ENCODE measurements at regions not wholly inside any gene's neighbourhood (a gene's known extent, or its start where the extent isn't known, plus 50 kb on each side); places are given as distances from the start of the nearest gene placed in this dataset.
"Not testable (repeated sequence)": the region's sequence is repeated elsewhere in the genome, so short reads cannot be mapped to it uniquely, and the experiment has no call there.

DNA sequence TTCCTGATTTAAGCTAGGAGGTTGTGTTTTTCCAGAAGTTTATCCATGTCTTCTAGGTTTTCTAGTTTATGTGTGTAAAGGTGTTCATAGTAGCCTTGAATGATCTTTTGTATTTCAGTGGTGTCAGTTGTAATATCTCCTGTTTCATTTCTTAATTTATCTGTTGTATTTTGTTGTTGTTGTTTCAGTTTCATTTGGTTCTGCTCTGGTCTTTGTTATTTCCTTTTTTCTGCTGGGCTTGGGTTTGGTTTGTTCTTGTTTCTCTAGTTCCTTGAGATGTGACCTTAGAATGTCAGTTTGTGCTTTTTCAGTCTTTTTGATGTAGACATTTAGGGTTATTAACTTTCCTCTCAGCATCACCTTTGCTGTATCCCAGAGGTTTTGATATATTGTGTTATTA, 62.8 kb downstream of the SCP2D1 start:
- intact Hi-C loops (cut with DNase I); DNase-seq; ATAC-seq: not testable (repeated sequence)

DNA sequence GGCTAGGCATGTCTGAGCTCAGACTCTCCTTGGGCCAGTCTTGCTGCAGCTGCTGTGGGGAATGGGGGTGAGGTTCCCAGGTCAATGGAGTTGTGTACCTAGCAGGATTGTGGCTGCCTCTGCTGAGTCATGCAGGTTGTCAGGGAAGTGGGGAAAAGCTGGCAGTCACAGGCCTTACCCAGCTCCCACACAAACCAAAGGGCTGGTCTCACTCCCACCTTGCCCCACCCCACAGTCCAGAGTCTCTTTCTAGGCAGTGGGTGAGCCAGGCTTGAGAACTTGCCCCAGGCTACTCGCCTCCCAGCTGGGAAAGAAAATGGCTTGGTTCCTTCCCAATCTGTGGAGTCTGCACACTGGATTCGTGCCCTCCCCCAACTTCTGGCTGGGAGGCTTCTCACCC, 65.7 kb downstream of the SCP2D1 start:
- intact Hi-C loops (cut with DNase I), result no loop called here
- DNase-seq (no peak), ATAC-seq (no peak)

DNA sequence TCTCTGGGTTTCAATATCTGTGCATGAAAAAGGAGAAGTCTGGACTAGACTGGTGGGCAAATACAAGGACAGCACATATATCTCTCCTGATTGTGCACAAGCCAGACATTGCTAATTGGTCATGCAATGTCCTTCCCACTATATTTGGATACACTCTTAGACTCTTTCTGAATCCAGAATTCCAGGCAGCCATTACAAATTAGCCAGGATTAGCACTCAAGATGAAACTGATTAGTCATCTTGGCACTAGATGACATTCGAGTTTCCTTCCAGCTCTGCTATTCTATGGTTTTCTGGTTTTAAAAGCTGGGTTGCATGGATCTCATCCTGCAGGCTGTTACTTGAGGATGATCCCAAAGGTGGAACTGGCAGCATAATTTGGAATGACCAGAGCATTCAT, 73.2 kb downstream of the SCP2D1 start:
- DNase-seq (no peak), ATAC-seq (no peak)
- intact Hi-C loops (cut with DNase I), result no loop called here

DNA sequence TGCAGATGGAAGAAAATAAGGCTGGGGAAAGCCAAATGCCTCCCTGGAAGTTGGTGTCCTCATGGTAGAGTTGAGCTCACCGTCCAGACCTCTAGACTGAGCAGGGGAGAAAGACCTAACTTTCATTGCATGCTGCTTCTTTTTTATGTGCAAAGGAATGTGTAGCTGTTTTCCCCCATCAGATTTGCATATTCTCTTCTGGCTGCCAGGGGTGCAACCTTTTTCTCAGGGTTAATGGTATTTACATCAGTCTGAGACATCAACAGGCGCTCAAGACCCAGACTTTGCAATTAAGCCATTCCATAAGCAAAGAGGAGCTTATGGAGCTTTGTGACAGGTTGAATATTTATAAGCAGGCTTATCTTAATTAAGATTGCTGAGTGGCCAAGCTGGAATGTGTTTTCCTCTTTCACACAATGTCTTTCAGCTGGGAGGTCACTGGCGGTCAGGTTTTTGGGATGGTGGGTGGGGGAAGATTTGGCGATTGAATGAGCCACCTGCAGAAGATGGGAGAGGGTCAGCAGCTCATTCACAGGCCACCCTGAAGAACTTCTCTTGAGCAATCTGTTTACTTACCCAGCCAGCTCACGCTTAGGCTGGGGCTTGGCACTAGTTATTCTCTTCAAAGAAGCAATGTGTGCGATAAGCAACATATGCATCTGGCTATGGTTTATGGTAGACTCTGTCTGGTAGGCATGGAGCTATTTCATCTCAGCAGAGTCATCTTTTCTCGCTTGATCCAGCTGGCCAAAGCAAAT, 88.6 kb downstream of the SCP2D1 start:
- no peak for DNase-seq
- no peak for ATAC-seq
- intact Hi-C loops (cut with DNase I), result no loop called here

DNA sequence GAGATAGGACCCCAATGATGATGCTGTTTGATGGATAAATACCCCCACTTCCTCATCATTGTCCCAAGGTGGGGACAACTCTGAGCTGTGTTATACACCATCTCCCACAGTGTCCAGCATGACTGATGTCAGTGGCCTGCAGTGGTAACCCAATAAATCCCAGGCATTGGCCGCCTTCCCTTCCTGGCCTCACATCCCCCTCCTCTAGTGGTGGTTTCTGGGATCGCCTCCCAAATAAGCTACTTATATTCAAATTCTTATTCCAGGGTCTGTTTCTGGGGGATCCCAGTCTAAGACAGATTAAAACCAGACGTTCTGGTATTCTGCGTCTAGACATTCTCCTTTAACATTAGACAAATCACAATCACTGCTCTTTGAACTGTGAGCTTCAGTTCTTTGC, 90.6 kb downstream of the SCP2D1 start:
- intact Hi-C loops (cut with DNase I), result no loop called here
- ATAC-seq, result no peak
- DNase-seq, result no peak

DNA sequence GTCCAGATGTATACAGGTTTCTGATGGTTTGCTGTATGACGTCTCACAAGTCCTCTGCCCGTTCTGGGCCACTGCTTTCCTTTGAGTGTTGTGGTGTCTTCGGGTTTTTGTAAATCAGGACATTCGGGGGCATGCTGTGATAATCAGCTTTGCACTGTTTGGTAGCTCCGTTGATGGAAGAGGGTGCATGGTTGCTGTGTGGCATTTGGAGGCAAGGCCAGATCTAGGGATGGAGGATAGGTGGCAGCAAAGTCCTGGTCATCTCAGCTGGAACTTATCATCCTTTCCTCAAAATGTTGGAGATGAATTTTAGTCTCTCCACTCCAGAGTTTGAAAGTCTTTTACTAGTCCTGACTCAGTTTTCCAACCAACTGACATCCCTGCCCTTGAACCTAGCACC, 91.0 kb downstream of the SCP2D1 start:
- ATAC-seq (peak in 1 of 2 donors; percentile 23), DNase-seq (no peak)
- intact Hi-C loops (cut with DNase I), result no loop called here

DNA sequence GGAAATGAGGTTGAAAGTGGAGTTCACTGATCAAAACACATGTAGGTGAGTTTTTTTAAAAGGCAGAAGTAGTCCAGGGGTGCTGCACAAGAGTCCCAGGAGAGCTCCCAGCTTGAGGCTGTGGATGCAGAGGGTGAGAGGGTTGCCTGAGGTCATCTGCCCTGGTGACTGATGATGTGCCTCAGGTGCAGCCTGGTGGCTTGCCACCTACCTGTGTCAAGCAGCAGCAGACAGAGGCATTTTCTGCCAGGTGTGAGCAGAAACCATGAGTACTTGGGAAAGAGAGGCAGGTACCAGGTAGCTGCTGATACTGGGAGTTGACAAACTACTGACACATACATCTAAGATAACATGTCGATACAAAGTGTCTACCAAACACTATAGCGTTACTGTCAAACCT, 92.5 kb downstream of the SCP2D1 start:
- ATAC-seq, result no peak
- intact Hi-C loops (cut with DNase I), result no loop called here
- no peak for DNase-seq

DNA sequence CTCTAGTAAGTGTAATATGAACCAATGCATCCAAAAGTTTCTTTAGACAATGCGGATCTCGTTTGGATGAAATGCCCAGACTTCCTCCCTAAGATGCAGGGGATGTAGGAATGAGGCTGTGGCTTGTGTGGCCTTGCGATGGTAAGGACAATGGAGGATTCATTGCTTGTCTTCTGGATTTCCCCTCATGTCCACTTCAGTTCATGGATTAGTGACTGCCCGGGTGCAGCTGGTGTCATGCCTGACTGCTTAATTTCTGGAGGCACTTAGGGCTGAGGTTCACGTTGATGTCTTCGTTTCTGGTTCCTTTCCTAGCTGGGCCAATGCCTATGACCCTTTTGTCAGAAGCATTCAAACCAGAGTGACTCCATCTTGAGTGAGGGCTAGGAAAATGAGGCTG, 93.8 kb downstream of the SCP2D1 start:
- DNase-seq (no peak), ATAC-seq (no peak)
- intact Hi-C loops (cut with DNase I), result no loop called here

DNA sequence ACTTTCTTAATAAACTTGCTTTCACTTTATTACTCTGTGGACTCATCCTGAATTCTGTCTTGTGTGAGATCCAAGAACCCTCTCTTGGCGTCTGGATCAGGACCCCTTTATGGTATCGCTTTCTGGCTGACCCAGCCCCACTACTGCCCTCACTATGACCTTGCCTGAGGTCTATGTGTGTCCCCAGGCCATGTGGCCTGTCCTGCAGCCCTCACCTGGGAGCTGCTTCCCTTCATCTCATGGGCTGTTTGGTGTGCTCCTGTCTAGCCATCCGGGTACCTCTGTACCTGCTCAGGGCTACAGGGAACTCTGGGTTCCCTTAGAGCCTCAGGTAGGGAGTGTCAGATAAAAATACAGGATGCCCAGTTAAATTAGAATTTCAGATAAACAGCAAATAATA, 94.5 kb downstream of the SCP2D1 start:
- ATAC-seq, result no peak
- intact Hi-C loops (cut with DNase I), result no loop called here
- no peak for DNase-seq

DNA sequence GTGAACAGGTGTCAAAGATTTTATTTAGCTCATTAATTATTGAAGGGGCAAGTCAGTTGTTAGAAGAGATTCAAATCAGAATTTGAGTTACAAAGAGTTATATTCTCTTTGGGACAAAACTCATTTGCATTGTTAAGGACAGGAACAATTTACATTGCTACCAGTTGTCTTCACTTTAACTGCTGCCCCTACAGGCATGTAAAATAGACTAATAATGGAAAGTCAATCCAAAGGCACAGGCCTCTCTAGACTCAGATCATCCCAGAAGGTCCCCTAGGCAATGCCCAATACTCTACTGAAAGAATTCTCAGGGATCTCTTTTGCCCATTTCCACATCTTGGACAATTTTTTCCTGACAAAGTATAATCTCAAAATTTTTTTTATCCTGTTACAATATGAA, 95.7 kb downstream of the SCP2D1 start:
- intact Hi-C loops (cut with DNase I), result no loop called here
- no peak for ATAC-seq

DNA sequence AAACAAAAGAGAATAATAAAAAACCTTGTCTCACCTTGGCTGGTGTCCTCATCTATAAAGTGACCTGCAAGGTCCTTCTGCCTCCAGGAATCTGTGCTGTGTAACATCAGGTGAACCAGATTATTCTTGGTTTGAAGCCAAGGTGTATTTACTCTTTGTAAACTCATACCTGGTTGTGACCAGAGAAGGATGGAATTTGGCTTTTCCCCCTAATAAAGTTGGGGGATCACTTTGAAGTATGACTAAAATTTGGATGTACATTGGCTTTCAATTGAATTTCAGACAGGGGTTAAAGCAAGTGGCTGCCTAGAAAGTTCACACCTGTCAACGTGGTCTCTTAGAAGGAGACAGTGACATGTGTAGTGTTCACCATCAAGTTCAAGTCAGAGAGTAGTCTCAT, 100.1 kb downstream of the SCP2D1 start:
- DNase-seq, result no peak
- no peak for ATAC-seq
- intact Hi-C loops (cut with DNase I), result no loop called here

More for the DNA sequence above, 95.7 kb downstream of the SCP2D1 start:
- no peak for DNase-seq

DNA sequence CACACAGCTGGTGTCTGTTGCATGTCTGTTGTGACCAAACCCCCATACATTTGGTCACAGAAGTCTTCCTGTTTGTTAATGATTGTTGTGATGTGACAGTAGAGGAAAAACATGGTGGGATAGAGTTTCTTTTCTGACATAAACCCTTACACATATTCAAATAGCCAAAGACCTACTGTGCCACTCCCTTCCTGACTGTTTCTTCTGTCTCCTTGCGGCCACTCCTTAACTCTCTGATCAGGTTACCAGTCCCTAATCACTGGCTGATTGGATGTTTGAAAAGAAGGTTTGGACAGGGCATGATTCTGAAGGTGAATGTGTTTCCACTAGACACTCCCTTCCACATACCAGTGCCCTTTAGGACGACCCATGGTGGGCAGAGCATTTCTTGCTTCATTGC, 101.2 kb downstream of the SCP2D1 start:
- intact Hi-C loops (cut with DNase I), result no loop called here
- ATAC-seq, result no peak
- no peak for DNase-seq

DNA sequence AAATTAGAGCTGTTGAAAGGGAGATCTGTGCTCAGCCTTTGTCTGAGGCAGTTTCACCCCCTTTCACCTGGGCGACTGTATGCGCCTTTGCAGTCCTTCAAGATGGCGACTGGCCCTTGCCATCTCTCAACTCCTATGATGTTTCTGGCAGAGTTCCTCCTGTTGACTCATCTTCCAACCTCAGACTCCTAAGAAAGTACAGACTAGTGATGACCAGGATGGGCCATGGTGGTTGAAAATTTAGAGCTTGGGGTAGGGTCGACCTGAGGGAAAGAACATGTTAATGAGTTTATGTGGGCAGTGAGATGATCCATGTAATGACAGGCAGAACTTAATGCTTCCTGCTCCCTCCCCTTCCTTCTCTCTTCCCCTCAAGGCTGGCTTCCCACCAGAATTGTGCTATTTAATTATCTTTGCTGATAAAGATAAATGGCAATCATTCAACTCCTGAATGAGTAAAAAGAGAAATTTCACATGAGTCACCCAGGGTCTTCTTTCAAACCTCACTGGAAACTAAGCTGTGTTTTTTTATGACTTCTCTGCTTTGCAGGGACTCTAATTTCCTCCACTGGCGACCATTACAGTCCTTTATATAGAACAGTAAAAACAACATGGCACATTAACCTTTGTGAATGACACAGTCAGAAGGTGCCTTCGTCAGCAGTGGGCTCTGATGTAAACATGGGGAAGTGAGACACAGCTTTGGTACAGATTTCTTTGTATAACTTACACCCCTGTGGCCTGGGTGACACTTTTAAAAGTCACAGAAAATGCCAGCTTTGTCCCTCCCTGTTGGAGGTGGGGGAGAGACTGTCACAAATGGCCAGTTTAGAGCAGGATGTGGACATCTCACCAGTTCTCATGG, 103.5 kb downstream of the SCP2D1 start:
- intact Hi-C loops (cut with DNase I), result no loop called here
- no peak for ATAC-seq
- no peak for DNase-seq

DNA sequence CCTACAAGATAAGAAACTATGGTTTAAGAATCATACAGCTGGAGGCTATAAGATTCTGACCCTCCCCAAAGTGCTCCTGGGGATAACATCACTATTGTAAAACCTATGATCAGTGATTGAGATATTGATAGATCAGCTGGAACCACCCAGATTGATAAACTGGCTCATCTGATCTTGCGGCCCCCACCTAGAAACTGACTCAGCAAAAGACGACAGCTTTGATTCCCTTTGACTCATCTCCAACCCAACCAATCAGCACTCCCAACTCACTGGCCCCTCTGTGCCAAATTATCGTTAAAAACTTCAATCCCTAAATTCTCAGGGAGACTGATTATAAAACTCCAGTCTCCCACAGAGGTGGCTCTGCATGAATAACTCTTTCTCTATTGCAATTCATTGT, 106.4 kb downstream of the SCP2D1 start:
- no peak for ATAC-seq
- intact Hi-C loops (cut with DNase I), result no loop called here
- no peak for DNase-seq

DNA sequence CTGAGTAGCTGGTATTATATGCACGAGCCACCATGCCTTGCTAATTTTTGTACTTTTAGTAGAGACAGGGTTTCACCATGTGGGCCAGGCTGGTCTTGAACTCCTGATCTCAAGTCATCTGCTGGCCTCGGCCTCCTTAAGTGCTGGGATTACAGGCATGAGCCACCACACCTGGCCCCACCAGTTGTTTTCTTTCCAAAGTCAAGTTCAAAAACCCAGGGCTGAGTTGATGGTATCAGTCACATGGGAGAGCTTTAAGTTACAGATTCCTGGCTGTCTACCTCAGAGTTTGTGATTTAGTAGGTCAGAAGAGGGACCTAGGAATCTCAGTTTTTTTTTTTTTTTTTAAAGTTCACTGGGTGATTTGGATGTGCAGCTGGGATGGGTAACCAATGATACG, 107.7 kb downstream of the SCP2D1 start:
- intact Hi-C loops (cut with DNase I), result no loop called here
- ATAC-seq, result no peak

DNA sequence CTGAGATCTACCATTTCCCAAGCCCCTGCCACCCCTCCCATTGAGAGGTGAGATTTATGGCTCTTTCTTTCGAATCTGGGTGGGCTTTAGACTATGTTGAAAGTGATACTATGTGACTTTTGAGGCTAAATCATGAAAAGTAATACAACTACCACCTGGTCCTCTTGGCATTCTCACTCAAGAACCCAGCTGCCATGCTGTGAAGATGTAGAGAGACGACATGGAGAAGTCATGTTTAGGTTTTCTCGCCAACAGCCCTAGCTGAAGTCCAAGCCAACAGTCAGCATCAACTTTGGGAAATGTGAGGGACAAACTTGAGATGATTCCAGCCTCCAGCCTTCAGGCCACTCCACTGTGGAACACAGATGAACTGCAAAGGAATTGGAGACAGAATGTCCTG, 108.7 kb downstream of the SCP2D1 start:
- ATAC-seq (no peak), DNase-seq (no peak)
- intact Hi-C loops (cut with DNase I), result no loop called here

More for the DNA sequence above, 107.7 kb downstream of the SCP2D1 start:
- DNase-seq, result no peak

DNA sequence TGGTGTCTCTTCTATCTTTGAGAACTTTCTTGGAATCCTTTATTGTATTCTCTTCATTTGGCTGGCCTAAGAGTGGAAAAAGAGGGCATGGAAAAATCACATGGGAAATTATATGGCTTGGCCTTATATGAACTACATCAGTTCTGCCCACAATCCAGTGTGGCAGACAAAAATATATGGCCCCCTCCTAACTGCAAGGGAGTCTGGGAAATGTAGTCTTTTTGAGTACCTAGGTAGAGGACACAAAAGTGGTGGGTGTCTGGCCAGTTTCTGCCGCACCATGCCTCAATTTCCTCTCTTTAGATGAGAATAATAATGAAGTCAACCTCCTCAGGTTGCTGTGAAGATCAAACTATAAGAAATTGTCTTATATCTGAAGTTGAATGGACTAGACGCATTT, 109.3 kb downstream of the SCP2D1 start:
- intact Hi-C loops (cut with DNase I), result no loop called here
- DNase-seq (no peak), ATAC-seq (no peak)

DNA sequence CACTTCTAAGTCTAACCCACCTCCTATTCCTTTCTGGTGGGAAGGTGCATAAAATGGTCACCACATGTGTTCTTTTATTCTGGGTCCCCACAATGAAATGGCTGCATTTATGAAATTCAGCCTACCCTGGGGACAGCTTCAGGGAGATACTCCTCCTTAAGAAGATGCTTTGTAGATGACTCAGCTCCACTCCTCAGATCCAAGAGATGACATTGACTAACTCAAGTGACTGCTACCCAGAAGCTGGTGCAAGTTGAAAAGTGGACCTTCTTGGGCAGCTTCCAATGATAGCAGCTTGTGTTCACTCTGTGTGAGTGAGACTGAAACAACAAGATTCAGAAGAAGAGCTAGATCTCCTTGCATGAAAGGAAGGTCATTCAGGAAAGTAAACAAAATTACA, 113.4 kb downstream of the SCP2D1 start:
- intact Hi-C loops (cut with DNase I), result no loop called here
- ATAC-seq (no peak), DNase-seq (no peak)

DNA sequence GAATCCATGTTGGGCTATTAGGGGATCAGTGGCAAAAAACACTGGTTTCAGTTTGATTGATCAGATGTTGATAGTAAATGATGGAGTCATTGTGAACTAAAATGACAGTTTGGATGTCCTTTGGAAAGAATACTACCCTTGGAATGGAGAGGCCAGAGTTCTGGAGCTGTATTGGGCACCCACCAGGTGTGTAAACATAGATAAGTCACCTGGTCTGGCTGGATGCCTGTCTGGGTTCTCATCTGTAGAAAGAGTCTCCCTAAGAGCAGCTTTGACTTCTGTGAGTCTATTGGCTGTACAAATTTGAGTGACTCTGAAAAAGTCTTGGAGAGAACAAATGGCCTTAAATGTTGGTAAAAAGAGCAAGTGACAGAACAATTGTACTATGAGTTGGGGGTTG, 115.0 kb downstream of the SCP2D1 start:
- intact Hi-C loops (cut with DNase I), result no loop called here
- DNase-seq, result no peak
- no peak for ATAC-seq

DNA sequence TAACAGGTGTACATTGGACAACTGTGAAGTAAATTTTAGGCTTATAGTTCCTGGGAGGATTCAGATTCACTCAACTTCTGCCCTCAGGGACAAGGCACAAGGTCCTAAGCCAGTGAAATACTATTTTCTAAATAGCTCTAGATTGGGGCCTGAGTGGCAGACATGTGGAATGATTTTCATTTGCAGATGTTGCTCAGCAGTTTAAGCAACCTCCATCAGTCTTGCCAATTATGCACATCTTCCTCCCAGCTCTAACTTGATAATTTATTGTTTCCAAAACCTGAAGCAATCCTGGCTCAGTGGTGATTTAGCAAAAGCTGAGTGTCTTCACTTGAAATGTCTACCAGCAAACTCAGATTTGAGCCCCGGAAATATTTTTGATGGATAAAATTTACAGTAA, 116.2 kb downstream of the SCP2D1 start:
- intact Hi-C loops (cut with DNase I), result no loop called here
- DNase-seq (no peak), ATAC-seq (no peak)

DNA sequence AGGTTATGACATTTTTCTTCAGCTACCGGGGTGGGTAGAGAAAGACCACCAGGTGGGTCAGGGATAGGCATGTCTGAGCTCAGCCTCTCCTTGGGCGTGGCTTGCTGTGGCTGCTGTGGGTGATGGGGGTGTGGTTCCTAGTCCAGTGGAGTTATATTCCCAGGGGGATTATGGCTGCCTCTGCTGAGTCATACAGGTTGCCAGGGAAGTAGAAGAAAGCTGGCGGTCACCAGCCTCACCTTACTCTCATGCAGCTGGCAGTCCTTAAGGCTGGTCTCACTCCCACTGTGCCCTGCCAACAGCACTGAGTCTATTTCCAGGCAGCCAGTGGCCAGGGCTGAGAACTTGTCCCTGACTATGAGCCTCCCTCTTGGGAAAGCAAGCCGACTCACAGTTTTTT, 130.0 kb downstream of the SCP2D1 start:
- intact Hi-C loops (cut with DNase I), result no loop called here
- DNase-seq (no peak), ATAC-seq (peak in 1 of 2 donors; percentile 19)

Data from left cardiac atrium (tissue), 4 donors.